Peyer's patch (tissue), 4 donors: ENCODE measurements at regions not wholly inside any gene's neighbourhood (a gene's known extent, or its start where the extent isn't known, plus 50 kb on each side); places are given as distances from the start of the nearest gene placed in this dataset.

Source experiments
- CTCF ChIP-seq, 6 experiments: fragments of 450-650 bp in 4 of 6; fragments of 200-600 bp in 2 of 6; sonication (generic) in 1 of 6; IDR thresholded peaks; one replicate each; pipeline ENCODE4 v1.5.1; 2017 to 2019; ENCODE audit warnings: antibody characterized with exemption in 6 of 6, mild to moderate bottlenecking in 3 of 6, moderate library complexity in 1 of 6
- POLR2A ChIP-seq, 2 donors: fragments of 450-650 bp; IDR thresholded peaks; one replicate each; pipeline ENCODE4 v1.5.1; 2017; ENCODE audit warnings: antibody characterized with exemption in 2 of 2, mild to moderate bottlenecking in 2 of 2, moderate library complexity in 2 of 2

DNA sequence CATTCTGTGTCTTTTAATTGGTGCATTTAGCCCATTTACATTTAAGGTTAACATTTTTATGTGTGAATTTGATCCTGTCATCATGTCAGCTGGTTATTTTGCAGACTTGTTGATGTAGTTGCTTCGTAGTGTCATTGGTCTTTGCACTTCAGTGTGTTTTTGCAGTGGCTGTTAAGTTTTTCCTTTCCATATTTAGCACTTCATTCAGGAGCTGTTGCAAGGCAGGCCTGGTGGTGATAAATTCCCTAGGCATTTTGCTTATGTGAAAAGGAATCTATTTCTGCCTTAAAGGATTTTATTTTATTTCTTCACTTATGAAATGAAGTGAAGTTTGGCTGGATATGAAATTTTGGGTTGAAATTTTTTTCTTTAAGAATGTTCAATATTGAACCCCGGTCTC, 70.2 kb upstream of the CD96 start:
- TF ChIP-seq CTCF (IDR thresholded peaks at IDR 0.05), result no peak
- TF ChIP-seq POLR2A (IDR thresholded peaks at IDR 0.05), result no peak
